Ascending aorta (tissue), 2 donors: ENCODE measurements at regions not wholly inside any gene's neighbourhood (a gene's known extent, or its start where the extent isn't known, plus 50 kb on each side); places are given as distances from the start of the nearest gene placed in this dataset.

Experiments used
- DNase-seq, 2 donors: peaks; one replicate each; pipeline ENCODE4 v3.0.0-alpha.2; 2019; ENCODE audit warnings: low spot score in 2 of 2
- H3K27ac ChIP-seq, 2 donors: fragments of 200-600 bp; sonication (generic); one replicate each; pipeline ENCODE4 v1.5.1; 2016 to 2017; ENCODE audit warnings: mild to moderate bottlenecking in 1 of 2
- H3K27me3 ChIP-seq: fragments of 200-600 bp; sonication (generic); one replicate; pipeline ENCODE4 v1.5.1; 2017
- H3K36me3 ChIP-seq, 2 donors: fragments of 200-600 bp; sonication (generic); one replicate each; pipeline ENCODE4 v1.5.1; 2016
- H3K4me1 ChIP-seq, 2 donors: fragments of 200-600 bp; sonication (generic); one replicate each; pipeline ENCODE4 v1.5.1; 2016 to 2017; ENCODE audit warnings: mild to moderate bottlenecking in 1 of 2
- H3K4me3 ChIP-seq, 2 donors: fragments of 200-600 bp; sonication (generic); one replicate each; pipeline ENCODE4 v1.5.1; 2016 to 2017; ENCODE audit warnings: mild to moderate bottlenecking in 1 of 2
- H3K9me3 ChIP-seq, 2 donors: fragments of 200-600 bp; sonication (generic); one replicate each; pipeline ENCODE4 v1.5.1; 2016
- intact Hi-C: fragments of 100-400 bp; cut with DNase I; formaldehyde crosslinking; loops from one replicate; pipeline ENCODE4 v1.15.1; 2023
- TF ChIP-seq, protein P1 (sequence below), 3 experiments: fragments of 200-600 bp in 2 of 3; fragments of 450-650 bp in 1 of 3; sonication (generic) in 2 of 3; IDR thresholded peaks; one replicate each; pipeline ENCODE4 v1.5.1; 2016 to 2019; ENCODE audit warnings: antibody characterized with exemption in 3 of 3, mild to moderate bottlenecking in 1 of 3, moderate library complexity in 1 of 3

DNA sequence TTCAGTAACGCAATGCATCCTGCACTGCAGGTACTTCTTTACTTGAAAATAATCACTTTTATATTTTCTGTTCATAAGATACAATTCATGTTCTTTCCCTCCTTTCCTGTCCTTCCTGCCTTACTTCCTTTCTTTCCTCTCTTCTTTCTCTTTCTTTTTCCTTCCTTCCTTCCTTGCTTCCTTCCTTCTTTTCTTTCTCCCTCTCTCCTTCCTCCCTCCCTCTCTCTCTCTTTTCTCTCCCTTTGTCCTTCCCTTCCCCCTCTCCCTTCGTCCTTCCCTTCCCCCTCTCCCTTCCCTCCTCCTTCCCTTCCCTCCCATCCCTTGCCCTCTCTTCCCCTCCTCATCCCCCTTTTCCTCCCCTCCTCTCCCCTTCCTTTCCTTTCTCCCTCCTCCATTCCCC lies 227.8 kb upstream of the KLF6 start:
- no peak overlapping the region for H3K27ac ChIP-seq
- DNase-seq, result no peak
- H3K4me1 ChIP-seq, result no peaks in the 10 kb centered on the region
- TF ChIP-seq, protein P1, sequence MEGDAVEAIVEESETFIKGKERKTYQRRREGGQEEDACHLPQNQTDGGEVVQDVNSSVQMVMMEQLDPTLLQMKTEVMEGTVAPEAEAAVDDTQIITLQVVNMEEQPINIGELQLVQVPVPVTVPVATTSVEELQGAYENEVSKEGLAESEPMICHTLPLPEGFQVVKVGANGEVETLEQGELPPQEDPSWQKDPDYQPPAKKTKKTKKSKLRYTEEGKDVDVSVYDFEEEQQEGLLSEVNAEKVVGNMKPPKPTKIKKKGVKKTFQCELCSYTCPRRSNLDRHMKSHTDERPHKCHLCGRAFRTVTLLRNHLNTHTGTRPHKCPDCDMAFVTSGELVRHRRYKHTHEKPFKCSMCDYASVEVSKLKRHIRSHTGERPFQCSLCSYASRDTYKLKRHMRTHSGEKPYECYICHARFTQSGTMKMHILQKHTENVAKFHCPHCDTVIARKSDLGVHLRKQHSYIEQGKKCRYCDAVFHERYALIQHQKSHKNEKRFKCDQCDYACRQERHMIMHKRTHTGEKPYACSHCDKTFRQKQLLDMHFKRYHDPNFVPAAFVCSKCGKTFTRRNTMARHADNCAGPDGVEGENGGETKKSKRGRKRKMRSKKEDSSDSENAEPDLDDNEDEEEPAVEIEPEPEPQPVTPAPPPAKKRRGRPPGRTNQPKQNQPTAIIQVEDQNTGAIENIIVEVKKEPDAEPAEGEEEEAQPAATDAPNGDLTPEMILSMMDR (IDR thresholded peaks at IDR 0.05), result no peak
- no peaks in the 10 kb centered on the region for H3K27me3 ChIP-seq
- intact Hi-C loops, result no loop called here
- no peak overlapping the region for H3K4me3 ChIP-seq
- H3K36me3 ChIP-seq, result no peaks in the 10 kb centered on the region
- H3K9me3 ChIP-seq, result no peaks in the 10 kb centered on the region

DNA sequence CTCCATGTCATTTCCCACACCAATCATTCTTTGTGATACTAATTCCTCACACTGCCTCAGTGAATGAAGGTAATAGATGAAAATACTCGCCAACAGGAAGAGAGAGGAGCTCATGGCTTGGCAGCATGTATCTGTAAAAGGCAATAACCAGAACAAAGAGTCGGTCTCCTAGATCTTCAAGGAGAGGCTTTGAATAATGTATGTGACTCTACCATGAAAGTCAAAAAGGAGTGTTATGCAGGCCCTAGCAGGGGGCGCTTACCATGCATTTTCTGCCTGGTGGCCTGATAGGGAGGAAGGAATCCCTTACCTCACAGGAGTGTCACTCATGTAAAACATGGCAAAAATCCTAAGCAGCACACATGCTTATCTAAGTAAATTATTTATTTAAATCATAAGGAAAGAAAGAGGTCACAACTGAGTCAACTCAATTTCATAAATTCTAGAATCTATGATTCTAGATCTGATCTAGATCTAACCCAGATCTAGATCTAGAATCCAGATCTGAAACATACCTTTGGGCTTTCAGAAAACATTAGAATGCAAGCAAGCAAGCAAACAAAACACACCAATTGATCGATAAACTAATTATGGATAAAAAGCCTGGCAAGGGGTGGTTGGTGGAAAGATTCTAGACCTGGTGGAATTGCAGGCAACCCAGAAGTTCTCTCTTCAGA lies 226.3 kb upstream of the KLF6 start:
- DNase-seq, result no peak
- H3K36me3 ChIP-seq, result no peaks in the 10 kb centered on the region
- no peak overlapping the region for H3K27ac ChIP-seq
- H3K4me1 ChIP-seq, result no peaks in the 10 kb centered on the region
- H3K27me3 ChIP-seq, result no peaks in the 10 kb centered on the region
- intact Hi-C loops, result no loop called here
- TF ChIP-seq, protein P1 (IDR thresholded peaks at IDR 0.05), result no peak
- H3K4me3 ChIP-seq, result no peak overlapping the region
- H3K9me3 ChIP-seq, result no peaks in the 10 kb centered on the region

DNA sequence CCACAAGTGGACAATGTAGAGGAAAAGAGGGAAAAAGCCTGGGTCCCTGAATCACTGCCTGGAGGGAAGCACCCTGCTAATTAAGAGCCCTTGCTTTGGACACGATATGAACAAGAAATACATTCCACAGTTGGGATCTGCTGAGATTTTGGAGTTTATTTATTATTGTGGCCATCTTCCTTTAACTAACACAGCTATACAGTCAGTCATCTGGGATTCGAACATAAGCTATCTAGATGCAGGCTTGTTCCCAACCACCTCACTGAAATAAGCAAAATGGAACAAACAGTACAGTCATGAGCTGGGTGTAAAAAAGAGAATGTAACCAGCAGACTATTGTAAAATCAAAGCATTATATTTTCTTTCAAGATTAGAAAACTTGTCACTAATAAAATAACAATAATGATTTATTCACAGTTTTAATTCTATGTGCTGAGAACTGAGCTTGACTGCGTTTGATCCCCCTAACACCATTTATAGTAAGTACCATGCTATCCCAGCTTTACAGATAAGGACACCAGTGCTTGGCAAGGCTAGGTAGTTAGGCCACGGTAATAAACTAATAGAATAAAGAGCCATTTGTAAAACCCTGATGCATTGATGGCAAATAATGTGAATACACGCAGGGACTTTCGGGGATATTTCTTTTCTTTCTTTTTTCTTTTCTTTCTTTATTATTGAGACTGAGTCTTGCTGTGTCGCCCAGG lies 223.8 kb upstream of the KLF6 start:
- Histone ChIP-seq H3K4me1 (no peaks in the 10 kb centered on the region), H3K9me3 (no peaks in the 10 kb centered on the region), H3K27ac (no peak overlapping the region), H3K27me3 (no peaks in the 10 kb centered on the region), H3K4me3 (no peak overlapping the region), H3K36me3 (no peaks in the 10 kb centered on the region)
- DNase-seq, result no peak
- TF ChIP-seq, protein P1 (IDR thresholded peaks at IDR 0.05), result no peak
- intact Hi-C loops, result loop anchor here (5.0 kb wide), 1 partner anchor 52 kb away; no protein-coding TSS in a partner anchor

GRCh38 chr10:4007771-4008170 lies 222.8 kb upstream of the KLF6 start:
- DNase-seq, result no peak
- intact Hi-C loops, result loop anchor here (5.0 kb wide), 1 partner anchor 50 kb away; no protein-coding TSS in a partner anchor
- no peaks in the 10 kb centered on the region for H3K4me1 ChIP-seq

DNA sequence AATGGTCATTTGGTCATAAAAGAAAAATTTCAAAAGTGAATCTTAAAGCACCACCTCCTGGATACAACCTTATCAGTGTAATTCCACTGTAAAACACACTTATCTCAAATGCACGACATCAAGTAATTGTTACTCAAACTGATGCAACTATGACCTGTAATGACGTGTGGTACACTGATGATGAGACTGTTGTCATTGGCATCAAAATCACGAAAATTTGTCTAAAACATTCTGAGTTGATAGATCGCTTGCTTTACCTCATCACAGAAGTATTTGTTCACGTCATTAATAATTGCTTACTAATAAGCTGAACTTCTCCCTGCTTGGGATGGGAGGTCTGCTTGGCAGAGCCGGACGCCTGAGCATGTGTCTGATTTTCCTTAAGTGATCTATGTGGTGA lies 221.8 kb upstream of the KLF6 start:
- H3K36me3 ChIP-seq, result no peaks in the 10 kb centered on the region
- no peak for DNase-seq
- H3K27me3 ChIP-seq, result no peaks in the 10 kb centered on the region
- H3K9me3 ChIP-seq, result no peaks in the 10 kb centered on the region
- no peak overlapping the region for H3K27ac ChIP-seq
- TF ChIP-seq, protein P1 (IDR thresholded peaks at IDR 0.05), result no peak
- no peak overlapping the region for H3K4me3 ChIP-seq
- H3K4me1 ChIP-seq, result no peaks in the 10 kb centered on the region
- intact Hi-C loops, result loop anchor here (5.0 kb wide), 1 partner anchor 50 kb away; no protein-coding TSS in a partner anchor

More at GRCh38 chr10:4007771-4008170, 222.8 kb upstream of the KLF6 start:
- Histone ChIP-seq H3K4me3 (no peak overlapping the region), H3K36me3 (no peaks in the 10 kb centered on the region), H3K27me3 (no peaks in the 10 kb centered on the region), H3K9me3 (no peaks in the 10 kb centered on the region), H3K27ac (no peak overlapping the region)
- TF ChIP-seq, protein P1 (IDR thresholded peaks at IDR 0.05), result no peak
